Ishikawa (cell line): ENCODE measurements at regions not wholly inside any gene's neighbourhood (a gene's known extent, or its start where the extent isn't known, plus 50 kb on each side); places are given as distances from the start of the nearest gene placed in this dataset.

ENCODE experiments used
- CEBPB ChIP-seq: IDR thresholded peaks from 2 replicates; pipeline ENCODE4 v1.6.1; 2012
- MAX ChIP-seq: IDR thresholded peaks from 2 replicates; pipeline ENCODE4 v1.6.1; 2012
- RAD21 ChIP-seq: IDR thresholded peaks from 2 replicates; pipeline ENCODE4 v1.6.1; 2012; ENCODE audit warnings: low read depth
- REST ChIP-seq: IDR thresholded peaks from 2 replicates; pipeline ENCODE4 v1.6.1; 2012; ENCODE audit warnings: low read depth, mild to moderate bottlenecking
- TAF1 ChIP-seq: IDR thresholded peaks from 2 replicates; pipeline ENCODE4 v1.6.1; 2012; ENCODE audit warnings: low read depth, mild to moderate bottlenecking
- TCF12 ChIP-seq: IDR thresholded peaks from 2 replicates; pipeline ENCODE4 v1.6.1; 2012; ENCODE audit warnings: low read depth

DNA sequence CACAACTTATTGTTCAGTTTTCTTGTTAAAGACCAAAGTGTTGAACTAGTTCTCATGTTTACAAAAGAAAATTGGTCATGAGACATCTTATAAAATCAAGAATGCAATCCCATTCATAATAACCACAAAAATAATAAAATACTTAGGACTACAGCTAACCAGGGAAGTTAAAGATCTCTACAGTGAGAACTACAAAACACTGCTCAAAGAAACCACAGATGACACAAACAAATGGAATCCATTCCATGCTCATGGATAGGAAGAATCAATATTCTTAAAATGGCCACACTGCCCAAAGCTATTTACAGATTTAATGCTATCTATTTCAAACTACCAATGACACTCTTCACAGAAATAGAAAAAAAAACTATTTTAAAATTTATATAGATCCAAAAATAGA is 1354.8 kb upstream of the CDH2 start:
- TF ChIP-seq RAD21 (no peak), TCF12 (no peak), MAX (no peak), TAF1 (no peak), CEBPB (no peak), REST (no peak)
